Kidney epithelial cell (primary cell): ENCODE measurements at regions not wholly inside any gene's neighbourhood (a gene's known extent, or its start where the extent isn't known, plus 50 kb on each side); places are given as distances from the start of the nearest gene placed in this dataset.

Experiments
- DNase-seq: peaks from one replicate; pipeline ENCODE4 v3.0.0-alpha.2; 2010; ENCODE audit warnings: low read depth
- H3K27me3 ChIP-seq: 2 replicates; pipeline ENCODE4 v1.6.0; 2011; ENCODE audit warnings: low read length; ENCODE audit not compliant: control insufficient read depth, insufficient read depth
- H3K36me3 ChIP-seq: 2 replicates; pipeline ENCODE4 v1.5.1; 2011; ENCODE audit warnings: low read length; ENCODE audit not compliant: control insufficient read depth, insufficient read depth
- H3K4me3 ChIP-seq: 2 replicates; pipeline ENCODE4 v1.5.1; 2011; ENCODE audit warnings: low read depth, mild to moderate bottlenecking, control low read depth, low read length
- TF ChIP-seq, protein P1 (sequence below): IDR thresholded peaks from 2 replicates; pipeline ENCODE4 v1.5.1; 2011; ENCODE audit warnings: mild to moderate bottlenecking, moderate library complexity, low read length, control low read depth, inconsistent platforms; ENCODE audit not compliant: insufficient read depth, poor library complexity, severe bottlenecking

DNA sequence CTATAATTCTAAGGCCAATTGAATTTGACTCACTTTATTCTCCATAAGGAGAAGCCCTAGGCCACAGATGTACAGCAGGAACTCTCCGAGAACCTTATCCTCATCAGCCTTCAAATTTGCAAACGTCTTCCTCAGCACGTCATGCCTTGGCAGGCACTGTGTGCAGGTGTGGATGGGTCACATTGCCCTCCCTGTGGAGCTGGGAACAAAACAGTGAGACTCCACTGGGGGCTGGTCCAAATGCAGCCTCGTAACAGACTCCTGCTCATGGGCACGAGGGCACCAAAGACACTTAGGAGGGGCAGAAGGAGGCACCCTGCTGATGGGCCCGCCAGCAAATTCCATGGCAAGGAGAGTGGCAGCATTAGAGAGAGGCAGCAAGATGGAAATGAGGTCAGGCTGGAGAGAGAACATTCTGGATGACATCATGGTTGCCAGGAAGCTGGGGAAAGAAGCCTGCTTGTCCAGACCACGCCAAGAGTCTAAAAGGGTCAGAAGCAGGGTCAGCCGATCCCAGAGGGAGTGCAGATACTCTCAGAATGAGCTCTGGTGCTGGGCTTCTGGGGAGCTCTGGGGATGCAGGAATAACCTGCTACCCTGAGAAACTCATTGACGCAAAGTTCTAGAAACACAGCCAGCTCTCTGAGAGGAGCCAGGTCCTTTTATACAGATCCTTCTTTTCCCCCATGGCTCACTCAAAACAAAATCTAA is 242.2 kb downstream of the B3GLCT start:
- Histone ChIP-seq H3K4me3 (no peak overlapping the region), H3K36me3 (no peaks in the 10 kb centered on the region), H3K27me3 (no peaks in the 10 kb centered on the region)
- DNase-seq = no peak
- TF ChIP-seq, protein P1, sequence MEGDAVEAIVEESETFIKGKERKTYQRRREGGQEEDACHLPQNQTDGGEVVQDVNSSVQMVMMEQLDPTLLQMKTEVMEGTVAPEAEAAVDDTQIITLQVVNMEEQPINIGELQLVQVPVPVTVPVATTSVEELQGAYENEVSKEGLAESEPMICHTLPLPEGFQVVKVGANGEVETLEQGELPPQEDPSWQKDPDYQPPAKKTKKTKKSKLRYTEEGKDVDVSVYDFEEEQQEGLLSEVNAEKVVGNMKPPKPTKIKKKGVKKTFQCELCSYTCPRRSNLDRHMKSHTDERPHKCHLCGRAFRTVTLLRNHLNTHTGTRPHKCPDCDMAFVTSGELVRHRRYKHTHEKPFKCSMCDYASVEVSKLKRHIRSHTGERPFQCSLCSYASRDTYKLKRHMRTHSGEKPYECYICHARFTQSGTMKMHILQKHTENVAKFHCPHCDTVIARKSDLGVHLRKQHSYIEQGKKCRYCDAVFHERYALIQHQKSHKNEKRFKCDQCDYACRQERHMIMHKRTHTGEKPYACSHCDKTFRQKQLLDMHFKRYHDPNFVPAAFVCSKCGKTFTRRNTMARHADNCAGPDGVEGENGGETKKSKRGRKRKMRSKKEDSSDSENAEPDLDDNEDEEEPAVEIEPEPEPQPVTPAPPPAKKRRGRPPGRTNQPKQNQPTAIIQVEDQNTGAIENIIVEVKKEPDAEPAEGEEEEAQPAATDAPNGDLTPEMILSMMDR = no peak

DNA sequence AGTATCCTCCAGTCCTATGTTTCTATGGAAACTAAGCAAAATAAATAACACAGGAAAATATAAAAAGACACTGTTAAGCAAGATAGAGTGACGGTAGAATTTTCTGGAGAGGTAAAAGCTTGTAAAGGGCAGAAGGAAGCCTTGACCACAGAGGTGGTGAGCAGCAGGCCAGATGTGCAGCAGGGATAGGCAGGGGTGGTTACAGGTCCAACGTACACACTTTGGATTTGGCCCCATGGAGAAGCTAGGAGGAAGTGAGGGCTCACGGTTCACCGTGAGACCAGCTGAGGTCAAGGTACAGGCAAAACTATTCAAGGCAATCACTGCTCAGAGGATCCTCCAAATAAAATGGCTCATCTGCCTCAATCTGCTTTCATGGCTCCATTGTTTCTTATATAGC is 242.8 kb downstream of the B3GLCT start:
- H3K36me3 ChIP-seq = no peaks in the 10 kb centered on the region
- TF ChIP-seq, protein P1 = no peak

DNA sequence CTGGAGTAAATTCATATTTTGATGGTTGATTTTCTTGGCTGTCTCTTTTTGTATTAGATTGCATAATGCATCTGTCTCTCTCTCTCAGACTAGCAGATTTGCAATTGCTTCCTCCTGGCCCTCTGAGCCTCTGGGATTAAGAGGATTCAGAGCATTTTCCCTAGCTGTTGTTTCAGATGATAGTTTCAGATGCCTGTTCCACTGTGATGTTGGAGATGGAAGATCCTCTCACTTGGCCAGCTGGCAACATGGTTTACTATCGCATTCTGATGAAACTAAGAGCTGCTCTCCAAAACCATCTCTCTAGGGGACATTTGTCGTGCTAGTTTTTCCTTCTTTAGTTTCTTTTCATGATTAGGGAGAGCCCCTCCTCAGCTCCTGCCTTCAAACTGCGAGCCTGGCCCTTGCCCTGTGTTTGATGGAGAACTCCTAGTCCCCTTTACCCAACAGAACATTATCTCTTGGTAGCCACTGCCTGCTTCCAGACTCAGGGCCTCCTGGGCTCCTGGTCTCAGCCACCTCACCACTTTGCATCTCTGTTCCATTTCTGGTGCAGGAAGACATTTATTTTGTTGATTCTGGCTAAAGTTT is 244.6 kb downstream of the B3GLCT start:
- no peak overlapping the region for H3K4me3 ChIP-seq
- no peaks in the 10 kb centered on the region for H3K27me3 ChIP-seq
- H3K36me3 ChIP-seq = no peaks in the 10 kb centered on the region
- DNase-seq = no peak
- TF ChIP-seq, protein P1 = no peak

More for the DNA sequence above, 242.8 kb downstream of the B3GLCT start:
- Histone ChIP-seq H3K4me3 (no peak overlapping the region), H3K27me3 (no peaks in the 10 kb centered on the region)
- DNase-seq = no peak

DNA sequence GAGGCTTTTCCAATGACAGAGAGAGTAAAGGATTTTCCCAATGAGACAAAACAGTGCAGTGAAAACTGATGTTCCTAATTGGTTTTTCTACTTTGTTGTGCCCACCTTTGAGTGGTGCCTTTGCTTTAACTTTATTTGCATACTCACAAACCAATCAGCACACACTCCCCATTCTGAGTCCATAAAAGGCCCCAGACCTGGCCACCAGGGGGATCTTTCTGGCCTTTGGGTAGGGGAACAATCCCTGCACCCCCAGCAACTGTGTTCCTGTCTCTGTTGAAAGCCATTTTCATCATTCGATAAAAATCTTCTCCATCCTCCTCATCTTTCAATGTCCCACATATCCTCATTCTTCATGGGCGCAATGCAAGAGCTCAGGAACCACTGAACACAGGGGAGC is 252.8 kb downstream of the B3GLCT start:
- Histone ChIP-seq H3K27me3 (no peaks in the 10 kb centered on the region), H3K36me3 (no peaks in the 10 kb centered on the region), H3K4me3 (no peak overlapping the region)
- DNase-seq = no peak
- TF ChIP-seq, protein P1 = no peak

DNA sequence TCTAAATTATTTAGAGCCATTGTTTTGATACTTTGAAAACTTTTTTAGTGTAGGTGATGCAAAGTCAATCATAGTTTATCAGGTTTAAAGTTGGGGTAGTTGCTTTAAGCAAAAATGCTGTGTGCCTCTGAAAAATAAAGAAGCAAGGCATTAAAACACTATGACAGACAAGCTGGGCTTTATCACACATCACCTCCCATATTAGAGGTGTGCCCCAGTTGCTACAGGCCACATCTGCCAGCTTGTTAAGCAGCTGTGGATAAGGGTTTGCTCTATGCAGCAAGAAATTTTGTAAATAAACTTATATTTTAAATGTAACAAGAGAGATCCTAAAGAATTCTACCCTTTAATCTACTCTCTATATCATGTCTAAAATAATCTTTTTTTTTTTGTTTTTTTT is 255.8 kb downstream of the B3GLCT start:
- Histone ChIP-seq H3K27me3 (no peaks in the 10 kb centered on the region), H3K36me3 (no peaks in the 10 kb centered on the region), H3K4me3 (no peak overlapping the region)
- no peak for DNase-seq
- TF ChIP-seq, protein P1 = no peak

DNA sequence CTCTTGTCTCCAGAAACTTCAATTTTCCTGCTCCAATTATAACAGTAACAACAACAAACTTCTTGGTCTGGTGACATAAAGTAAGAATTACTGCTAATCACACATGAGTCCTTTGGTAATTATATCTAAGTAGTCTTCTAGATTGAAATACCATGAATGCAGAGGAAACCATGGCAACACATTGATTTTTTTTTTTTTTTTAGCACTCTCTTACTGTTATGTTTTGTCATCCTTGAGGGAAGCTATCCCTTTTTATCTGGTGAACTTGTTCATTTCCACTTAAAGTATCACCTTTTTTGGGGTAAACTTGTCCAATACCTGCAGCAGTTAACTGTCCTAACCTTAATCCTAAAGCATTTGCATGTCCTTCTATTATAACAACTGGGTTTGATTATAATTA is 256.3 kb downstream of the B3GLCT start:
- no peaks in the 10 kb centered on the region for H3K27me3 ChIP-seq
- TF ChIP-seq, protein P1 = no peak

More for the DNA sequence above, 256.3 kb downstream of the B3GLCT start:
- H3K36me3 ChIP-seq = no peaks in the 10 kb centered on the region
- no peak for DNase-seq
- no peak overlapping the region for H3K4me3 ChIP-seq
